ENCODE measurements at regions not wholly inside any gene's neighbourhood (a gene's known extent, or its start where the extent isn't known, plus 50 kb on each side); places are given as distances from the start of the nearest gene placed in this dataset.

DNA sequence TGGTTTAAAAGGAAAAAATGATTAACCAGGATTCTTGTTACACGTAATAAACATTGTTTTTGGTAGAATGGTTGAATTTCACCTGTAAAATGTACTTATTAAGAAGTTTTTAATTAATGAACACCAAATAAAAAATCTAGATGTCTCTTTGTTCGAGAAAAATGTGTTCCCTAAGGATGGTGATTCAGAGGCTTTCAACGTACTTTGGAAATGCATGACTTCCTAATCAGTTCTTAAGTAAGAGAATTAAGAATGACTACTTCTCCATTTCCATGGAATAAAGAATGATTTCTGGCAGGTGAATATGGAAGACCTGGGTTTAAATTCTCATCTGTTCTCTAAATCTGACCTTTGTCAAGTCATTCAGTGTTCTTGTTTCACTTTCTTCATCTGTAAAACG lies 428.6 kb downstream of the KCNH5 start:
- Histone ChIP-seq H3K27me3 (no peaks in the 10 kb centered on the region), H3K4me3 (no peak overlapping the region), H3K27ac (no peak overlapping the region), H3K36me3 (no peaks in the 10 kb centered on the region), H3K4me1 (no peaks in the 10 kb centered on the region), H3K9me3 (no peaks in the 10 kb centered on the region)
- no peak for DNase-seq (ENCODE audit: low spot score)
- TF ChIP-seq, protein P1, sequence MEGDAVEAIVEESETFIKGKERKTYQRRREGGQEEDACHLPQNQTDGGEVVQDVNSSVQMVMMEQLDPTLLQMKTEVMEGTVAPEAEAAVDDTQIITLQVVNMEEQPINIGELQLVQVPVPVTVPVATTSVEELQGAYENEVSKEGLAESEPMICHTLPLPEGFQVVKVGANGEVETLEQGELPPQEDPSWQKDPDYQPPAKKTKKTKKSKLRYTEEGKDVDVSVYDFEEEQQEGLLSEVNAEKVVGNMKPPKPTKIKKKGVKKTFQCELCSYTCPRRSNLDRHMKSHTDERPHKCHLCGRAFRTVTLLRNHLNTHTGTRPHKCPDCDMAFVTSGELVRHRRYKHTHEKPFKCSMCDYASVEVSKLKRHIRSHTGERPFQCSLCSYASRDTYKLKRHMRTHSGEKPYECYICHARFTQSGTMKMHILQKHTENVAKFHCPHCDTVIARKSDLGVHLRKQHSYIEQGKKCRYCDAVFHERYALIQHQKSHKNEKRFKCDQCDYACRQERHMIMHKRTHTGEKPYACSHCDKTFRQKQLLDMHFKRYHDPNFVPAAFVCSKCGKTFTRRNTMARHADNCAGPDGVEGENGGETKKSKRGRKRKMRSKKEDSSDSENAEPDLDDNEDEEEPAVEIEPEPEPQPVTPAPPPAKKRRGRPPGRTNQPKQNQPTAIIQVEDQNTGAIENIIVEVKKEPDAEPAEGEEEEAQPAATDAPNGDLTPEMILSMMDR (IDR thresholded peaks at IDR 0.05): no peak

DNA sequence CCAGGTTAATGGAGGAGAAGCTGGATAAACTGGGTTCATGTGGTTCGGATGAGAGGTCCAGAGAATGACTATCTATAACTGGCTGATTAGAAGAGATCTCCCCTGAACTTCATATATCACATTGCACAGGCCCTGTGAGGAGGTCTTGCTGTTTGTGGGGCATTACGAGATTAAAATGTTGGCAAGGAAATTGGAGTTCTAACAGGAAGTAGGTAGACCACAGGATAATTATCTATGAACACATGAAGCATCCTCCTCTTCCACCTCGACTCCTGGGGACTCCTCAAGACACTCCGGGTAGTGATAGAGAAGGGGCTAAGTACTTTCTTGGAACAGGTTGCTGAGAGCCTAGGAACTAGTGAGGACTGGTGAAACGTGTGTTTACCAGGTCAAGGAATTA lies 418.8 kb downstream of the KCNH5 start:
- H3K36me3 ChIP-seq: no peaks in the 10 kb centered on the region
- H3K4me3 ChIP-seq: no peak overlapping the region
- no peak for DNase-seq (ENCODE audit: low spot score)
- no peaks in the 10 kb centered on the region for H3K4me1 ChIP-seq
- no peak overlapping the region for H3K27ac ChIP-seq
- H3K9me3 ChIP-seq: no peaks in the 10 kb centered on the region
- TF ChIP-seq, protein P1 (IDR thresholded peaks at IDR 0.05): no peak
- H3K27me3 ChIP-seq: no peaks in the 10 kb centered on the region

DNA sequence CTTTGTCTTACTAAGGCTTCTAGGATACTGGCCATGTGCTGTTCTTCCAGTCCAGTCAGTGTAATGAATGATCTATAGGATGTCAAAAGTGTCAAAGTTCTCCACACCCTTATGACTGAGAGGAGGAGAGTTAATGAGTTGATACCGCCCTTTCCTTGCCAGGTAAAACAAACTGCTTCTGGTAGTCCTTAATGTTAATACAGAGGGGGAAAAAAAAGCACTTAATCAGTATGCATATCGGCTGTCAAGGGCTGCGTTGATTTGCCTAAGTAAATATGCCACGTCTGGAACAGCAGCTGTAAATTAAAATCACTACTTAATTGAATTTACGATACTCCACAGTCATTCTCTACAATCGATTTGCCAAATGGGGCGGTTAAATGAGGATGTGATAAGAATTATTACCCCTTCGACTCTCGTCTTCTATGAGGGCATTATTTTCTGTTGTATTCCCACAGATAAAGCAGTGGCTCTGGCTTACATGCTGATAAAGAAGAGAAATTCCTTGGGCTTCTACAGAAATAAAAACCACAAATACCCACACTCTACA lies 416.0 kb downstream of the KCNH5 start:
- no peaks in the 10 kb centered on the region for H3K4me1 ChIP-seq
- no peaks in the 10 kb centered on the region for H3K27me3 ChIP-seq
- TF ChIP-seq, protein P1 (IDR thresholded peaks at IDR 0.05): no peak
- H3K4me3 ChIP-seq: no peak overlapping the region
- no peak overlapping the region for H3K27ac ChIP-seq
- H3K9me3 ChIP-seq: no peaks in the 10 kb centered on the region
- H3K36me3 ChIP-seq: no peaks in the 10 kb centered on the region
- no peak for DNase-seq (ENCODE audit: low spot score)

DNA sequence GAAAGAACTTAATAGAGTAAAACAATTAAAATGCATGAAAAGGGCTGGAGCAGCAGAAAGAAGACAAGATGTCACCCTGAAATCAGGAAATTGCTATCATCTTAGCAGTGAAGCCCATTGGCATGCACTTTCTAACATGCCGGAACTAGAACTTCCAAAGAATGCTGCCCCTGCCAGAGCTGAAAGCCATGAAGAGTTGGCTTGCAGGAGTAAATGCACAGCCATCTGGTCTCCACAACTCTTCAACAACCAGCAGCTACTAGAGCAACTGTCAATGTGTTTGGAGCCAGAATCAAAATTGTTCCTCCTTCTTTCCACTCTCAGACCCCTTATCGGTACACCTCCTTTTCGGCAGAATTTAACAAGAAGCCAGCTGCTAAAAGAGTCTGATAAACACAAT lies 414.1 kb downstream of the KCNH5 start:
- TF ChIP-seq, protein P1 (IDR thresholded peaks at IDR 0.05): no peak
- H3K27me3 ChIP-seq: no peaks in the 10 kb centered on the region
- no peaks in the 10 kb centered on the region for H3K4me1 ChIP-seq
- no peak overlapping the region for H3K27ac ChIP-seq
- DNase-seq (ENCODE audit: low spot score): no peak
- H3K4me3 ChIP-seq: no peak overlapping the region
- H3K9me3 ChIP-seq: no peaks in the 10 kb centered on the region
- H3K36me3 ChIP-seq: no peaks in the 10 kb centered on the region

DNA sequence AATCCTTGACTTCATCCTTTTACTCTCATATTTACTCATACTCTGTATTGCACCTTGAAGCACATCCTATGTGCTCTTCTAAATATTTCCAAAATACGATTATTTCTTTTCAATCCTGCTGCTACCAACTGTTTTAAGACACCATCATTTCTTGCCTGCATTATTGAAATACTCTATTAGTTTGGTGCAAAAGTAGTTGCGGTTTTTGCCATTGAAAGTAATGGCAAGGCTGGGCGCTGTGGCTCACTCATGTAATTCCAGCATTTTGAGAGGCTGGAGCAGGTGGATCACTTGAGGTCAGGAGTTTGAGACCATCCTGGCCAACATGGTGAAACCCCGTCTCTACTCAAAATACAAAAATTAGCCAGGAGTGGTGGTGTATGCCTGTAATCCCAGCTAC lies 412.5 kb downstream of the KCNH5 start:
- Histone ChIP-seq H3K27ac (no peak overlapping the region), H3K4me3 (no peak overlapping the region), H3K36me3 (no peaks in the 10 kb centered on the region), H3K27me3 (no peaks in the 10 kb centered on the region), H3K4me1 (no peaks in the 10 kb centered on the region), H3K9me3 (no peaks in the 10 kb centered on the region)
- no peak for DNase-seq (ENCODE audit: low spot score)
- TF ChIP-seq, protein P1 (IDR thresholded peaks at IDR 0.05): no peak

DNA sequence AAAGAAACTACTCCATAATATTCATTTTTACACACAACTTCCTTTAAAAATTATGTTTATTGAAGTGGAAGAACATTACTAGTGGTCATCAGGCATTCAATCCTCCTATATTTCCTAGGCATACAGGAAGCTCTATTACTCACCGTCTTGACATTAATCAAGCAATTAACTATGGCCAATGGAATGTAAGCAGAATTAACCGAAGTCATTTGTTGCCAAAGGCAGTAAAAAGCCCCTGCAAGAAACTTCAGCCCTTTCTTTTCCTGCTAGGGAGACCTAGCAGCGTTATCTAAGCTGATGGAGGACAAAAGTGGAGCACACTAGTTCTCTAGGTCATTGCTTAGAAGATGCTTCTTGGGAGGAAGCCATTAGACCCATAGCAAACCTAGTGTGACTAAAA lies 399.6 kb downstream of the KCNH5 start:
- no peak overlapping the region for H3K27ac ChIP-seq
- no peaks in the 10 kb centered on the region for H3K36me3 ChIP-seq
- TF ChIP-seq, protein P1 (IDR thresholded peaks at IDR 0.05): no peak
- H3K4me1 ChIP-seq: no peaks in the 10 kb centered on the region
- no peak overlapping the region for H3K4me3 ChIP-seq
- no peaks in the 10 kb centered on the region for H3K27me3 ChIP-seq
- H3K9me3 ChIP-seq: no peaks in the 10 kb centered on the region
- no peak for DNase-seq (ENCODE audit: low spot score)
